22Rv1 (cell line): ENCODE measurements at regions not wholly inside any gene's neighbourhood (a gene's known extent, or its start where the extent isn't known, plus 50 kb on each side); places are given as distances from the start of the nearest gene placed in this dataset.

Source experiments
- ZFX ChIP-seq: fragments of 450-650 bp; IDR thresholded peaks from 2 replicates; pipeline ENCODE4 v1.6.1; 2017; ENCODE audit warnings: antibody characterized with exemption, borderline replicate concordance
- TF ChIP-seq, protein P1 (sequence below): fragments of 450-650 bp; IDR thresholded peaks from 2 replicates; pipeline ENCODE4 v1.5.1; 2017; ENCODE audit warnings: mild to moderate bottlenecking

DNA sequence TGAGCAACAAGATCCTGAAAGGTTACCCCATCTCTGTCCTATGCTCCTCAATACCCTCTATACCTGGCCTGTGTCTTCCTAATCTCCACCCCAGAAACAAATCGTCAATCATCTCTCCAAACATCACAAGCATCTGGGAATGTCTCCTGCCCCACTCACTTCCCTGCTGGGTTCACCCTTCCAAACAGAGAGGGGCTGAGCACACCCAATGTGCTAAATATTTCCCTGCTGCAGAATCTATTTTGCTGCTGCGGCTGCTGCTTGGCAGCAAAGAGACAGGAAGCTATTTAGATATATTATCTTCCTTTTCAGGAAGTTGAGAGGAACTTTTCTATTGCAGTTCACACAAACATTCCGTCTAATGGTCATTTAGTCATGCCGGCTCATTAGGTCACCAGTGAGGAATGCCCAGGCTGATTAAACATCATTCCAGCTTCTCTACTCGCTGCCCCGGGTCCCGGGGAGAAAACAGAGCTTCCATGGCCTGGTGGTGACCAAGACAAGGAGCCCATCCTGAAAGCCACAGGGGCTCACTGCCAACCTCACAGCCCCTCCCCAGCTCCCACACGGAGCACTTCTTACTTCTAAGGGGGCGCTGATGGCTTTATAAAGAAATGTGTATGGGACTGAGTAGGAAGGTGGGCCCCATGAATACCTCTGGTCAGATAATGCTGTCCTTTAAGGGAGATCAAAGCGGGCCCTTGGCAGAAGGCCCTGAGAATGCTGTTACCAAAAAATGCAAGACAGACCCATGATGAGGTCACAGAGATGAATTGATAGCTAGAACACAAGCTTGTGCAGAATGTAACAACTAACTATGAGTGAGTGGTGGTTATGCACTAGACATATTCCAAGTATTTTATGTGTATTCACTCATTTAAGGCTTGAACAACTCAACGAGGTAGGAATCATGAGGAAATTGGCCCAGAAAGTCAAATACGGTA, 218.3 kb downstream of the SOX9 start:
- TF ChIP-seq, protein P1, sequence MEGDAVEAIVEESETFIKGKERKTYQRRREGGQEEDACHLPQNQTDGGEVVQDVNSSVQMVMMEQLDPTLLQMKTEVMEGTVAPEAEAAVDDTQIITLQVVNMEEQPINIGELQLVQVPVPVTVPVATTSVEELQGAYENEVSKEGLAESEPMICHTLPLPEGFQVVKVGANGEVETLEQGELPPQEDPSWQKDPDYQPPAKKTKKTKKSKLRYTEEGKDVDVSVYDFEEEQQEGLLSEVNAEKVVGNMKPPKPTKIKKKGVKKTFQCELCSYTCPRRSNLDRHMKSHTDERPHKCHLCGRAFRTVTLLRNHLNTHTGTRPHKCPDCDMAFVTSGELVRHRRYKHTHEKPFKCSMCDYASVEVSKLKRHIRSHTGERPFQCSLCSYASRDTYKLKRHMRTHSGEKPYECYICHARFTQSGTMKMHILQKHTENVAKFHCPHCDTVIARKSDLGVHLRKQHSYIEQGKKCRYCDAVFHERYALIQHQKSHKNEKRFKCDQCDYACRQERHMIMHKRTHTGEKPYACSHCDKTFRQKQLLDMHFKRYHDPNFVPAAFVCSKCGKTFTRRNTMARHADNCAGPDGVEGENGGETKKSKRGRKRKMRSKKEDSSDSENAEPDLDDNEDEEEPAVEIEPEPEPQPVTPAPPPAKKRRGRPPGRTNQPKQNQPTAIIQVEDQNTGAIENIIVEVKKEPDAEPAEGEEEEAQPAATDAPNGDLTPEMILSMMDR, result no peak
- TF ChIP-seq ZFX, result no peak
